ENCODE measurements at regions not wholly inside any gene's neighbourhood (a gene's known extent, or its start where the extent isn't known, plus 50 kb on each side); places are given as distances from the start of the nearest gene placed in this dataset.

- TF ChIP-seq HNF1B (CRISPR knock-in tag; IDR thresholded peaks at IDR 0.05) = peak; percentile 61; the same call in 1 of the 2 replicates
- TF ChIP-seq ZNF136 (CRISPR knock-in tag; IDR thresholded peaks at IDR 0.05; ENCODE audit: low read depth) = no peak
- 0 out of 2 replicates have a peak, but pooled peaks have one; percentile 30 for TF ChIP-seq MXD4 (CRISPR knock-in tag; IDR thresholded peaks at IDR 0.05)
- peak; percentile 80 for TF ChIP-seq ZNF263 (CRISPR knock-in tag; IDR thresholded peaks at IDR 0.05)
- no peak for TF ChIP-seq BHLHE40 (IDR thresholded peaks at IDR 0.05; ENCODE audit: low read length)
- no peak for TF ChIP-seq PLRG1 (conservative IDR thresholded peaks at IDR 0.05)
- TF ChIP-seq ZKSCAN8 (CRISPR knock-in tag; IDR thresholded peaks at IDR 0.05; ENCODE audit: borderline replicate concordance) = peak; percentile 62; the same call in 1 of the 2 replicates
- no peak for TF ChIP-seq ZNF609 (CRISPR knock-in tag; IDR thresholded peaks at IDR 0.05; ENCODE audit: borderline replicate concordance)
- TF ChIP-seq MAFK (conservative IDR thresholded peaks at IDR 0.05 in 1 of 2, IDR thresholded peaks at IDR 0.05 in 1 of 2; ENCODE audit: low read length in 2 of 2) = no peak
- peak; percentile 79 for TF ChIP-seq GATAD2A (CRISPR knock-in tag; IDR thresholded peaks at IDR 0.05)
- TF ChIP-seq MIER2 (CRISPR knock-in tag; IDR thresholded peaks at IDR 0.05) = peak; percentile 73
- TF ChIP-seq ZNF780A (CRISPR knock-in tag; IDR thresholded peaks at IDR 0.05) = no peak
- no peak for TF ChIP-seq RORA (CRISPR knock-in tag; IDR thresholded peaks at IDR 0.05)
- TF ChIP-seq ZFP37 (CRISPR knock-in tag; IDR thresholded peaks at IDR 0.05; ENCODE audit: borderline replicate concordance) = no peak
- no peak for TF ChIP-seq KDM6A (CRISPR knock-in tag; IDR thresholded peaks at IDR 0.05; ENCODE audit: low read depth)
- no peak for TF ChIP-seq ZNF17 (CRISPR knock-in tag; IDR thresholded peaks at IDR 0.05)
- TF ChIP-seq PAX8 (CRISPR knock-in tag; IDR thresholded peaks at IDR 0.05; ENCODE audit: borderline replicate concordance) = 0 out of 2 replicates have a peak, but pooled peaks have one; percentile 24
- TF ChIP-seq RARA (CRISPR knock-in tag; IDR thresholded peaks at IDR 0.05) = peak; percentile 40; the same call in 1 of the 2 replicates
- TF ChIP-seq YY1 (IDR thresholded peaks at IDR 0.05; ENCODE audit: insufficient read depth, insufficient replicate concordance, low read depth, low read length) = peak; percentile 76
- no peak for TF ChIP-seq SMAD1 (CRISPR knock-in tag; IDR thresholded peaks at IDR 0.05; ENCODE audit: borderline replicate concordance, low read depth)
- peak; percentile 93; the same call in 1 of the 2 replicates for TF ChIP-seq CBX5 (CRISPR knock-in tag; IDR thresholded peaks at IDR 0.05; ENCODE audit: borderline replicate concordance)
- TF ChIP-seq NCOR1 (IDR thresholded peaks at IDR 0.05; ENCODE audit: borderline replicate concordance, low read length) = no peak
- peak; percentile 42; the same call in 1 of the 2 replicates for TF ChIP-seq ELF1 (CRISPR knock-in tag; IDR thresholded peaks at IDR 0.05)
- peak; percentile 88 for TF ChIP-seq RAD21 (CRISPR knock-in tag; IDR thresholded peaks at IDR 0.05)
- TF ChIP-seq ZNF614 (CRISPR knock-in tag; IDR thresholded peaks at IDR 0.05; ENCODE audit: borderline replicate concordance) = peak; percentile 83; the same call in 1 of the 2 replicates
- peak; percentile 84; the same call in 1 of the 2 replicates for TF ChIP-seq KDM3A (CRISPR knock-in tag; IDR thresholded peaks at IDR 0.05; ENCODE audit: low read depth)
- TF ChIP-seq JUNB (CRISPR knock-in tag; IDR thresholded peaks at IDR 0.05; ENCODE audit: borderline replicate concordance) = no peak
Observed at GRCh38 chr6:27126815-27127537, 120.5 kb upstream of the PRSS16 start (continued).

Data from HepG2 (cell line).